ENCODE measurements at regions not wholly inside any gene's neighbourhood (a gene's known extent, or its start where the extent isn't known, plus 50 kb on each side); places are given as distances from the start of the nearest gene placed in this dataset.

GRCh38 chr18:46423226-46423805, 233.7 kb downstream of the LOXHD1 start:
- WGBS (ENCODE audit: insufficient coverage) = 98% methylated on average over 4 of the region's 4 CpGs
- no peaks in the 10 kb centered on the region for H3K36me3 ChIP-seq (ENCODE audit: control insufficient read depth in 4 of 4, insufficient read depth in 4 of 4, low read length in 3 of 4)
- H3K4me1 ChIP-seq (ENCODE audit: control extremely low read depth in 1 of 4, control insufficient read depth in 4 of 4, insufficient read depth in 4 of 4, low read length in 3 of 4) = peaks cover 6 to 31% (median 24%) of the 10 kb centered on the region in 4 experiments
- ChIA-PET POLR2A (no interaction called here), CTCF (no interaction called here)
- H3K9me3 ChIP-seq (ENCODE audit: control extremely low read depth in 1 of 5, control insufficient read depth in 4 of 5, insufficient read depth in 2 of 5, low read depth in 1 of 5, low read length in 4 of 5) = no peaks in the 10 kb centered on the region
- no peaks in the 10 kb centered on the region for H3K27me3 ChIP-seq (replicated peaks in 2 of 5; ENCODE audit: control insufficient read depth in 4 of 5, insufficient read depth in 5 of 5, low read length in 4 of 5)
- H3K27ac ChIP-seq (ENCODE audit: insufficient read depth in 1 of 2, low read depth in 1 of 2, low read length in 2 of 2, poor library complexity in 1 of 2, severe bottlenecking in 2 of 2) = no peak overlapping the region
- no peak for DNase-seq
- H3K4me3 ChIP-seq (ENCODE audit: control insufficient read depth in 1 of 7, extremely low read depth in 1 of 7, insufficient read depth in 4 of 7, low read depth in 2 of 7, low read length in 6 of 7) = no peak overlapping the region

- H3K27me3 ChIP-seq (replicated peaks in 2 of 5; ENCODE audit: control insufficient read depth in 4 of 5, insufficient read depth in 5 of 5, low read length in 4 of 5) = no peaks in the 10 kb centered on the region
- ChIA-PET CTCF (no interaction called here), POLR2A (no interaction called here)
- no peak overlapping the region for H3K4me3 ChIP-seq (ENCODE audit: control insufficient read depth in 1 of 7, extremely low read depth in 1 of 7, insufficient read depth in 4 of 7, low read depth in 2 of 7, low read length in 6 of 7)
- H3K4me1 ChIP-seq (ENCODE audit: control extremely low read depth in 1 of 4, control insufficient read depth in 4 of 4, insufficient read depth in 4 of 4, low read length in 3 of 4) = peaks cover 2 to 19% (median 13%) of the 10 kb centered on the region in 4 experiments
- no peaks in the 10 kb centered on the region for H3K9me3 ChIP-seq (ENCODE audit: control extremely low read depth in 1 of 5, control insufficient read depth in 4 of 5, insufficient read depth in 2 of 5, low read depth in 1 of 5, low read length in 4 of 5)
- no peaks in the 10 kb centered on the region for H3K36me3 ChIP-seq (ENCODE audit: control insufficient read depth in 4 of 4, insufficient read depth in 4 of 4, low read length in 3 of 4)
- no peak overlapping the region for H3K27ac ChIP-seq (ENCODE audit: insufficient read depth in 1 of 2, low read depth in 1 of 2, low read length in 2 of 2, poor library complexity in 1 of 2, severe bottlenecking in 2 of 2)
- 96% methylated on average over 4 of the region's 8 CpGs for WGBS (ENCODE audit: insufficient coverage)
- no peak for DNase-seq
These were observed 232.1 kb downstream of the LOXHD1 start for GRCh38 chr18:46424898-46425297.

- H3K9me3 ChIP-seq (ENCODE audit: control extremely low read depth in 1 of 5, control insufficient read depth in 4 of 5, insufficient read depth in 2 of 5, low read depth in 1 of 5, low read length in 4 of 5) = no peaks in the 10 kb centered on the region
- H3K27me3 ChIP-seq (replicated peaks in 2 of 5; ENCODE audit: control insufficient read depth in 4 of 5, insufficient read depth in 5 of 5, low read length in 4 of 5) = no peaks in the 10 kb centered on the region
- H3K4me1 ChIP-seq (ENCODE audit: control extremely low read depth in 1 of 4, control insufficient read depth in 4 of 4, insufficient read depth in 4 of 4, low read length in 3 of 4) = peaks cover 2 to 19% (median 13%) of the 10 kb centered on the region in 4 experiments
- peak overlapping the region in 1 of 7 experiments; percentile 8 for H3K4me3 ChIP-seq (ENCODE audit: control insufficient read depth in 1 of 7, extremely low read depth in 1 of 7, insufficient read depth in 4 of 7, low read depth in 2 of 7, low read length in 6 of 7)
- no peak overlapping the region for H3K27ac ChIP-seq (ENCODE audit: insufficient read depth in 1 of 2, low read depth in 1 of 2, low read length in 2 of 2, poor library complexity in 1 of 2, severe bottlenecking in 2 of 2)
- WGBS (ENCODE audit: insufficient coverage) = 93% methylated on average over 3 of the region's 3 CpGs
- no peaks in the 10 kb centered on the region for H3K36me3 ChIP-seq (ENCODE audit: control insufficient read depth in 4 of 4, insufficient read depth in 4 of 4, low read length in 3 of 4)
- ChIA-PET CTCF (no interaction called here), POLR2A (no interaction called here)
- DNase-seq = no peak
These were observed 231.5 kb downstream of the LOXHD1 start for GRCh38 chr18:46425511-46425910.

- Histone ChIP-seq H3K9me3 (ENCODE audit: control extremely low read depth in 1 of 5, control insufficient read depth in 4 of 5, insufficient read depth in 2 of 5, low read depth in 1 of 5, low read length in 4 of 5) (no peaks in the 10 kb centered on the region), H3K36me3 (ENCODE audit: control insufficient read depth in 4 of 4, insufficient read depth in 4 of 4, low read length in 3 of 4) (no peaks in the 10 kb centered on the region), H3K27ac (ENCODE audit: insufficient read depth in 1 of 2, low read depth in 1 of 2, low read length in 2 of 2, poor library complexity in 1 of 2, severe bottlenecking in 2 of 2) (no peak overlapping the region), H3K27me3 (replicated peaks in 2 of 5; ENCODE audit: control insufficient read depth in 4 of 5, insufficient read depth in 5 of 5, low read length in 4 of 5) (no peaks in the 10 kb centered on the region), H3K4me1 (ENCODE audit: control extremely low read depth in 1 of 4, control insufficient read depth in 4 of 4, insufficient read depth in 4 of 4, low read length in 3 of 4) (peaks cover 2 to 19% (median 13%) of the 10 kb centered on the region in 4 experiments), H3K4me3 (ENCODE audit: control insufficient read depth in 1 of 7, extremely low read depth in 1 of 7, insufficient read depth in 4 of 7, low read depth in 2 of 7, low read length in 6 of 7) (no peak overlapping the region)
- CTCF ChIA-PET = interaction anchor here (0.8 to 1.4 kb wide), 2 partner anchors 152 to 231 kb away, joined by 3 read pairs; partner anchors contain the start of gene LOXHD1
- POLR2A ChIA-PET = no interaction called here
- DNase-seq = peak; percentile 28 to 88 (median 80)
- WGBS (ENCODE audit: insufficient coverage) = 0% methylated on average over 3 of the region's 5 CpGs
These were observed 230.9 kb downstream of the LOXHD1 start for GRCh38 chr18:46426021-46426678.

GRCh38 chr18:46426679-46427047, 230.4 kb downstream of the LOXHD1 start:
- H3K36me3 ChIP-seq (ENCODE audit: control insufficient read depth in 4 of 4, insufficient read depth in 4 of 4, low read length in 3 of 4) = no peaks in the 10 kb centered on the region
- DNase-seq = no peak
- CTCF ChIA-PET = interaction anchor here (0.8 to 1.4 kb wide), 2 partner anchors 151 to 230 kb away, joined by 3 read pairs; partner anchors contain the start of gene LOXHD1
- no peak overlapping the region for H3K27ac ChIP-seq (ENCODE audit: insufficient read depth in 1 of 2, low read depth in 1 of 2, low read length in 2 of 2, poor library complexity in 1 of 2, severe bottlenecking in 2 of 2)
- H3K27me3 ChIP-seq (replicated peaks in 2 of 5; ENCODE audit: control insufficient read depth in 4 of 5, insufficient read depth in 5 of 5, low read length in 4 of 5) = no peaks in the 10 kb centered on the region
- WGBS (ENCODE audit: insufficient coverage) = 100% methylated on average over 1 of the region's 1 CpG
- peaks cover 2 to 19% (median 13%) of the 10 kb centered on the region in 4 experiments for H3K4me1 ChIP-seq (ENCODE audit: control extremely low read depth in 1 of 4, control insufficient read depth in 4 of 4, insufficient read depth in 4 of 4, low read length in 3 of 4)
- no peak overlapping the region for H3K4me3 ChIP-seq (ENCODE audit: control insufficient read depth in 1 of 7, extremely low read depth in 1 of 7, insufficient read depth in 4 of 7, low read depth in 2 of 7, low read length in 6 of 7)
- no peaks in the 10 kb centered on the region for H3K9me3 ChIP-seq (ENCODE audit: control extremely low read depth in 1 of 5, control insufficient read depth in 4 of 5, insufficient read depth in 2 of 5, low read depth in 1 of 5, low read length in 4 of 5)
- POLR2A ChIA-PET = no interaction called here
